GM19397 (cell line): ENCODE measurements at regions not wholly inside any gene's neighbourhood (a gene's known extent, or its start where the extent isn't known, plus 50 kb on each side); places are given as distances from the start of the nearest gene placed in this dataset.
A peak's percentile ranks its signal among the peaks of the same experiment; 100 is the strongest.

Experiments
- ATAC-seq: cut with Tn5 transposase; IDR thresholded peaks from one replicate; pipeline ENCODE4 v1.9.1; 2021; ENCODE audit warnings: mild to moderate bottlenecking, moderate library complexity; ENCODE audit not compliant: unreplicated experiment

DNA sequence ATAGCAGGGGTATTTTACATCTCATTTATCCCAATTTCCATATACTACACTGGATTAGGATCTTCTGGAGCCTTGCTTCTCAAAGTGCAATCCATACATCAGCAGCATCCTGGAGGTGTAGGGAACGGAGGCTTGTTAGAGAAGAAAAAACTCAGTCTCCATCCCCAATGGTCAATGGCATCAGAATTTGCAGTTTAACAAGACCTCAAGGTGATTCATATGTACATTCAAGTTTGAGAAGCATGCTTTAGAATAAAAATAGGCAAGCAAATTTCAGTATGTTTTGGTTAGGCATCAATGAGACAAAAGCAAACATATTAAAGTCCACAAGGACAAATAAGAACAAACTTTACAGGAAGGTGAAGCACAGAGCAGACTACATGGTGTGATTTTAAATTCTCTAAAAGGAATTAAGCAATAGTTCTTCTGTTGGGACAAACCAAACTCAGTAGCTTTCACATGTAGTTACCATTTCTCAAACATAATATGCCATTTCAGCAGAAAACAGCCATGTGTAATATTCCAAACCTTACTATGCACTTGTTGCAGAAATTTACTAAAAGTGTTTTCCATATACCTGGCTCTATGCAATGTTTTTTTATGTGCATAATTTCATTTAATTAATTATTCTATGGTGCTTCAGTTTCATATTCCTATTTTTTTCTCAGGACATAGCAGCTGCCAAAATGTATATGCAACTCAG is 360.3 kb upstream of the NECTIN3 start:
- no peak for ATAC-seq

DNA sequence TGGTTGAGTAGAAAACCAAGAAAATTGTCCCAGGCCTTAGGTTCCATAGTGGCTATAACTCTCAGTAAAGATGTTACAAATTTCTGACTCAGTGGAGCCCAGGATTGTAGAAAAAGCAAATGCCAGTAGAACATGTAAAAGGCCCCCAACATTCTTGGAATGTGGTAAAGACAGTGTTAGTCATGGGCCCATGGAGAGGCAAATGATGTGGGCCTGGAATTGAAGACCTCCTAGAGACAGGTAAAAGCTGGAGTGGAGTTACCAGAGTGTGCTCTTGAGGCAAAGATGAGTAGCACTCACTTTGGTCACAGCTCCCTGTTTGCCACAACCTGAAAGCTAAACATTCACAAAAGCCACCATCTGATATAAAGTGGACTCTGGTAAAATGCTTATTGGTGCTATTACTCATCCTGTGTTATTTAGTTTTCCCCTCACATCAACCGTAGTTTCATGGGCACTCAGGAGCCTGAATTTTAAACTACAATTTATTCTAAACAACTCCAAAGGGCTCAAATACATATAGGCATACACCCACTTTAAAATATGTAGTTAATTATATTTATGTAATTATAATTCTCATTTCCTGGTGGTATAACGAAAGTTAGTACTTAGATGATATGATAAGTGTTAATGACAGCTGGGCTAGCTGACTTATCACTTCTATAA is 359.6 kb upstream of the NECTIN3 start:
- no peak for ATAC-seq

- ATAC-seq = no peak
These were observed 344.6 kb upstream of the NECTIN3 start for GRCh38 chr3:110727056-110727455.

DNA sequence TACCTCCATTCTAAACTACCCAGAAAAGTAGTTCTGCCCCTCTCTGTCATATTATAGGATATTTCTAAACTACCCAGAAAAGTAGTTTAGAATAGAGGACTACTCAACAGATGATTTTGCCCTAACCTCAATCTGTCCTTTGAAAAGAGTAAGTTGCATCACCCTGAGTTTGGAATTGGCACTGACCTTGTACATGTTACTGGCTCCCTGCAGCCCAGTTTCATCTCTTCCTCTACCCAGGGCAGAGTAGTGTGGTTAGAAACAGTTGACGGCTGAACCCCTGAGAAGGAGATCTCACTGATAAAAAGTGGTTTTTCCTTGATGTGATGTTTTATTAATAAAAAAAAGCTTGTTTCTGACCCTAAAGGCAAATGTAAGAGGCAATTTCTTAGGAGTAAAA is 340.5 kb upstream of the NECTIN3 start:
- ATAC-seq = no peak

- no peak for ATAC-seq
These were observed 339.2 kb upstream of the NECTIN3 start for GRCh38 chr3:110732420-110732819.

- no peak for ATAC-seq
These were observed 338.6 kb upstream of the NECTIN3 start for GRCh38 chr3:110733045-110733444.

DNA sequence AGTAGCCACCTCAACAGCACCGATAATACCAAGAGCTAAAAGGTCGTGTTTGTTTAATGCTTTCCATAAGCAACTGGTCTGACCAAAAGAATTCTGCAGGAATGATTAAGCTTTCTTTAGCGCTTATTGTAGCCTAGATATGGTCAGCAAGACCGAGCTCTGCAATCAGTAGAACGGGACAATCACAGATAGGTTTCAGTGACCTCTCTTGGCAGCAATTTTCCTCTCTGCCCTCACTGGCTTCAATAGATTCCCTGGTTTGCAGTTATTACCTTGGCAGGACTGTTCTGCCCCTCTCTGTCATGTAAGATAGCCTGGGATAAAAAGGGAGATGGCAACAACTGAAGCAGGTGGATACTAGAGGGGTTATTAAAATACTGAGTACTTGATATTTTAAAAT is 337.1 kb upstream of the NECTIN3 start:
- ATAC-seq = no peak

- peak; percentile 94 for ATAC-seq
These were observed 335.3 kb upstream of the NECTIN3 start for GRCh38 chr3:110736332-110736731.

GRCh38 chr3:110738531-110738930 is 333.1 kb upstream of the NECTIN3 start:
- ATAC-seq = no peak

DNA sequence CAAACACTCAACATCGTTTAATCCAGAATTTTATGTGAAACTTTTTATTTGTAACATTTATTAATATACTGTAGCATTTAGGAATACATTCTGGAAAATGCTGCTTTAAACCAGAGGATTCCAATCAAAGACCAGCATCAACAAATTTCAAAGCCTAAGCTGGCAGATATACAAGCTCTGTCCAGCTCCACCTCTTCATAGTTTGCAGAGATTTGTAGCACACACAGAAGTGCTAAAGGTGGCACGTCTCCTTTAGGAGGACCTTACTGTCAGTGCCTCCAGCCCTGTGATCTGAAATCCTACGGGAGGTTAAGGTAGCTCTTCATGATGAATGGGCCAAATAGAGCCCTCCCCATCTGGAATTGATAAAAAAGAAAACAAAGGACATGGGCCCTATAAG is 329.7 kb upstream of the NECTIN3 start:
- no peak for ATAC-seq

GRCh38 chr3:110743202-110743601 is 328.4 kb upstream of the NECTIN3 start:
- peak; percentile 79 for ATAC-seq

- ATAC-seq = no peak
These were observed 327.6 kb upstream of the NECTIN3 start for GRCh38 chr3:110743984-110744383.

DNA sequence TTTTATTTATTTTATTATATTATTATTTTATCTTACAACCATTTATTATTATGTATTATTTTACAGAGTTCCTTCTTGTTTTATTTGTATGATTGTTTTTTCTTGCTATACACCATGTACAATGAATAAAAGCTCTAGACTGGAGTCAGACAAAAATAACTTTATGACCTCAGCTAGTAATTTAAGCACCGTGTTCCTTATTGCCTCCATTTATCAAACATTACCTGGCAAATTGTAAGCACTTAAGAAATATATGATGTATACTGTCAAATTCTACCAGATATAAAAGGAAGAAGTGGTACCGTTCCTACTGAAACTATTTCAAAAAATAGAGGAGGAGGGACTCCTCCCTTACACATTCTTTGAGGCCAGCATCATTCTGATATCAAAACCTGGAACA is 326.9 kb upstream of the NECTIN3 start:
- ATAC-seq = no peak

GRCh38 chr3:110749006-110749405 is 322.6 kb upstream of the NECTIN3 start:
- no peak for ATAC-seq

- no peak for ATAC-seq
These were observed 321.4 kb upstream of the NECTIN3 start for GRCh38 chr3:110750201-110750600.

GRCh38 chr3:110752307-110752706 is 319.3 kb upstream of the NECTIN3 start:
- no peak for ATAC-seq

DNA sequence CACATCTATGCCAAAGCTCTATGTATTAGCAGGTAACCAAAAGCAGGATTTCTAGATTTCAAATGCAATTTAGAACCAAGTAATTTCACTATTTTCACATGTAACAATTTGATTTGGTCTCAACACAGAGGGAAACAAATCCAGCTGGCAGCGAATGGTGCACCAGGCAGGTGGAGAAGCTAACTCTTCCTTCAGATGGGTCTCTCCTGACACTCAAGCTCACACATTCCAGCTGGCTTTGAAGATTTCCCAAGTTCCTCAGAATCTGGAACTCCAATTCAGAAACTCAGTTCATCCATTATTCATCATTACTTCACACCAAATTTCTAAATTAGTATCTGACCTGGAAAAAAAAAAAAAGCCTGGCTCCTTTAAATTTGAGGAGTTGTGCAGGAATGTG is 318.1 kb upstream of the NECTIN3 start:
- no peak for ATAC-seq

- ATAC-seq = no peak
These were observed 317.3 kb upstream of the NECTIN3 start for GRCh38 chr3:110754212-110754916.

GRCh38 chr3:110755345-110755744 is 316.3 kb upstream of the NECTIN3 start:
- no peak for ATAC-seq

DNA sequence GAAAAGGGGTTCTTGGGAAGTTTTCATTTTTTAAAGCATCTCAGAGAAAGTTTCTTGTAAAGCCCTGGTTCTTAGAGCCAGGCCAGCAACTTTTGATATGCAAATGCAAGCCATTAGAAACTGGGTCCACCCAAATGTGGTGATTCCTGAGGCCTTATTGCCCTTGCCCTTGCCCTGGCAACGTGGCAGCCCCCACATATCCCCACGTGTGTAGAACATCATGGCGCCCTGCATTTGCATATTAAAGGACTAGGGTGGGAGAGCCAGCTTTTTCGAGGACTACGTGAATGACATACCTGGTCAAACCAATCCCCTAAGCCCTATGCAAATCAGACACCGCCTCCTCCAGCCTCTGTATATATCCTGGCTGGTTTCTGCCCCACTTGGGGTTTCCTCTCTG is 314.9 kb upstream of the NECTIN3 start:
- ATAC-seq = no peak

GRCh38 chr3:110758208-110758607 is 313.4 kb upstream of the NECTIN3 start:
- ATAC-seq = no peak

DNA sequence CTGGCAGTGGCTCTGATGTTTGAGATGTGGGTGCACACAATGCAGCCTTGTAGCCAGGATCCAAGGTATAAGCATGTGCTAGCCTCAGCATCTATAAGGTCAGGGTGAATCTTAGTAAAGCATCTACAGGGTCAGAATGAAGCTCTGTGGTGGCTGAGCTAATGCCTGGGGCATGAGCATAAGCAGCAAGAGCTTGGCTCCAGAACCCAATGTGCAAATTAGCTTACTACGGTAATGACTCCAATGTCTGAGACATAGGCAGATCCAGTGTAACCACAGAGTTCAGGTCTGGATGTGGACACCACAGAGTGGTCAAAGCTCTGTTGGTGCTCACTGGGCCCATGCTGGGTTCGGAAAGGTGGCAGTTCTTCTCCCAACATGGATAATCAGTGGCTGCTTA is 304.5 kb upstream of the NECTIN3 start:
- no peak for ATAC-seq
